ENCODE measurements at regions not wholly inside any gene's neighbourhood (a gene's known extent, or its start where the extent isn't known, plus 50 kb on each side); places are given as distances from the start of the nearest gene placed in this dataset.

DNA sequence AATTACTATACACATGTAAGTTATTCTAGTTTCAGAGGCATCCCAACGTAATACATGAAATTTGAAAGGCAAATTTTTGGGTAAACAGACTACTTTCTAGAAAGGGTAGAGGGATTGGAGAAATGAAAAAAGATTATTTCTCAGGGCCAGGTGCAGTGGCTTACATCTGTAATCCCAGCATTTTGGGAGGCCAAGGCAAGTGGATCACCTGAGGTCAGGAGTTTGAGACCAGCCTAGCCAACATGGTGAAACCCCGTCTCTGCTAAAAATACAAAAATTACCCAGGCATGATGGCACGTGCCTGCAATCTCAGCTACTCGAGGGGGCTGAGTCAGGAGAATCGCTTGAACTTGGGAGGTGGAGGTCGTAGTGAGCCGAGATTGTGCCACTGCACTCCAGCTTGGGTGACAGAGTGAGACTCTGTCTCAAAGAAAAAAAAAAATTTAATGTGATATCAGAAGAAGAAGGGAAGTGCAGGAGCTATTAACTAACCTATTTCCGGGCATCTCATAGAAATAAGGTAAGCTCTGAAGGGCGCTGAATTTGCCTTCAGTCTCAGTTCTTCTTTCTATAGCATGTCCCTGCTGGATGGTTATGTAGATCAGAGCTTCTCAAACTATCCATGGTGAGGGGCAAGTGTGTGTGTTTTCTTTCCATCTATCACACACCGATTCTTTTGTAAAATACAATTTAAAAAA is 100.3 kb upstream of the MTHFD1L start:
- TF ChIP-seq, protein P1, sequence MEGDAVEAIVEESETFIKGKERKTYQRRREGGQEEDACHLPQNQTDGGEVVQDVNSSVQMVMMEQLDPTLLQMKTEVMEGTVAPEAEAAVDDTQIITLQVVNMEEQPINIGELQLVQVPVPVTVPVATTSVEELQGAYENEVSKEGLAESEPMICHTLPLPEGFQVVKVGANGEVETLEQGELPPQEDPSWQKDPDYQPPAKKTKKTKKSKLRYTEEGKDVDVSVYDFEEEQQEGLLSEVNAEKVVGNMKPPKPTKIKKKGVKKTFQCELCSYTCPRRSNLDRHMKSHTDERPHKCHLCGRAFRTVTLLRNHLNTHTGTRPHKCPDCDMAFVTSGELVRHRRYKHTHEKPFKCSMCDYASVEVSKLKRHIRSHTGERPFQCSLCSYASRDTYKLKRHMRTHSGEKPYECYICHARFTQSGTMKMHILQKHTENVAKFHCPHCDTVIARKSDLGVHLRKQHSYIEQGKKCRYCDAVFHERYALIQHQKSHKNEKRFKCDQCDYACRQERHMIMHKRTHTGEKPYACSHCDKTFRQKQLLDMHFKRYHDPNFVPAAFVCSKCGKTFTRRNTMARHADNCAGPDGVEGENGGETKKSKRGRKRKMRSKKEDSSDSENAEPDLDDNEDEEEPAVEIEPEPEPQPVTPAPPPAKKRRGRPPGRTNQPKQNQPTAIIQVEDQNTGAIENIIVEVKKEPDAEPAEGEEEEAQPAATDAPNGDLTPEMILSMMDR (IDR thresholded peaks at IDR 0.05), result no peak
- no peak for TF ChIP-seq POLR2A (IDR thresholded peaks at IDR 0.05)

Measured in body of pancreas (tissue), 4 donors.